H1 (cell line): ENCODE measurements at regions not wholly inside any gene's neighbourhood (a gene's known extent, or its start where the extent isn't known, plus 50 kb on each side); places are given as distances from the start of the nearest gene placed in this dataset.

Source experiments
- CTCF ChIA-PET: fragments of 300-600 bp; sonication (Branson Sonifier 250); formaldehyde crosslinking; loops from one replicate; lab custom pipeline; 2021; ENCODE audit not compliant: partially characterized antibody; lab: Charles Lee
- POLR2A ChIA-PET: fragments of 300-600 bp; sonication (Branson Sonifier 250); formaldehyde crosslinking; loops from one replicate; lab custom pipeline; 2021; ENCODE audit warnings: inconsistent platforms; ENCODE audit not compliant: partially characterized antibody; lab: Charles Lee
- DNase-seq, 2 experiments: peaks; one replicate each; pipeline versions ENCODE4 v3.0.0 to v3.0.0-alpha.2; 2010 to 2022; ENCODE audit warnings: low spot score in 2 of 2, low read depth in 1 of 2, mixed read lengths in 1 of 2
- FAIRE-seq: peaks from 2 replicates; lab custom pipeline; 2011; peaks lifted over from hg19 to GRCh38; lab: Jason Lieb, UNC
- H2AFZ ChIP-seq: 2 replicates; pipeline ENCODE4 v1.8.1; 2012; ENCODE audit warnings: low read length, inconsistent platforms
- H2AK5ac ChIP-seq: 2 replicates; pipeline ENCODE4 v1.6.1; 2013; ENCODE audit warnings: low read depth, low read length
- H2BK120ac ChIP-seq: replicated peaks from 2 replicates; pipeline ENCODE3; 2013; ENCODE audit warnings: low read depth, low read length, inconsistent platforms
- H2BK12ac ChIP-seq: 2 replicates; pipeline ENCODE4 v1.6.1; 2013; ENCODE audit warnings: low read depth, low read length
- H2BK15ac ChIP-seq: 2 replicates; pipeline ENCODE4 v1.6.1; 2013; ENCODE audit warnings: low read length
- H2BK20ac ChIP-seq: 2 replicates; pipeline ENCODE4 v1.6.1; 2013; ENCODE audit warnings: low read length
- H2BK5ac ChIP-seq: 2 replicates; pipeline ENCODE4 v1.6.1; 2013; ENCODE audit warnings: low read depth, low read length
- H3K14ac ChIP-seq: 2 replicates; pipeline ENCODE4 v1.6.1; 2013; ENCODE audit warnings: inconsistent platforms; ENCODE audit not compliant: insufficient read length
- H3K18ac ChIP-seq: 2 replicates; pipeline ENCODE4 v1.6.1; 2013; ENCODE audit warnings: low read length; ENCODE audit errors: extremely low read depth
- H3K23ac ChIP-seq: 2 replicates; pipeline ENCODE4 v1.6.1; 2013; ENCODE audit warnings: inconsistent platforms; ENCODE audit not compliant: insufficient read length
- H3K23me2 ChIP-seq: 2 replicates; pipeline ENCODE4 v1.6.1; 2013; ENCODE audit warnings: low read depth, low read length
- H3K27ac ChIP-seq: 2 replicates; pipeline ENCODE4 v1.6.1; 2011; ENCODE audit warnings: low read depth, low read length, inconsistent platforms
- H3K27me3 ChIP-seq, 4 experiments: replicated peaks in 1 of 4; 1 replicate in 1 of 4; 2 replicates in 3 of 4; pipeline versions ENCODE4 v1.6.1 to v1.8.1; 2011 to 2013; ENCODE audit warnings: low read length in 3 of 4, mild to moderate bottlenecking in 3 of 4, inconsistent platforms in 2 of 4, mixed read lengths in 2 of 4, moderate library complexity in 1 of 4; ENCODE audit not compliant: control insufficient read depth in 3 of 4, insufficient read depth in 3 of 4; ENCODE audit errors: extremely low read depth in 1 of 4
- H3K36me3 ChIP-seq, 4 experiments: 2 replicates each; pipeline versions ENCODE4 v1.6.1 to v1.8.1; 2011 to 2013; ENCODE audit warnings: mild to moderate bottlenecking in 4 of 4, low read length in 3 of 4, moderate library complexity in 2 of 4, control low read depth in 1 of 4, inconsistent platforms in 1 of 4; ENCODE audit not compliant: insufficient read depth in 4 of 4, control insufficient read depth in 2 of 4
- H3K4ac ChIP-seq: replicated peaks from 2 replicates; pipeline ENCODE3; 2013; ENCODE audit warnings: low read length, low read depth, mixed read lengths, inconsistent platforms; ENCODE audit not compliant: insufficient read length
- H3K4me1 ChIP-seq, 4 experiments: replicated peaks in 1 of 4; 1 replicate in 1 of 4; 2 replicates in 3 of 4; pipeline versions ENCODE4 v1.6.1 to v1.8.1; 2011 to 2013; ENCODE audit warnings: low read length in 3 of 4, inconsistent platforms in 2 of 4, mixed read lengths in 1 of 4; ENCODE audit not compliant: insufficient read depth in 4 of 4, control insufficient read depth in 3 of 4
- H3K4me2 ChIP-seq, 2 experiments: 2 replicates each; pipeline versions ENCODE4 v1.6.1 to v1.8.1; 2011 to 2013; ENCODE audit warnings: low read depth in 2 of 2, low read length in 2 of 2, control low read depth in 1 of 2, inconsistent platforms in 1 of 2, mild to moderate bottlenecking in 1 of 2; ENCODE audit not compliant: insufficient read depth in 1 of 2
- H3K4me3 ChIP-seq, 4 experiments: fragments of 200-600, 300-600 bp in 1 of 4; sonication (generic), shearing (Covaris generic), sonication (Bioruptor Twin) in 1 of 4; 2 replicates each; pipeline versions ENCODE4 v1.5.1 to v1.8.1; 2011 to 2016; ENCODE audit warnings: low read length in 4 of 4, low read depth in 3 of 4, control low read depth in 2 of 4, inconsistent platforms in 2 of 4, mild to moderate bottlenecking in 2 of 4, mixed read lengths in 1 of 4, moderate library complexity in 1 of 4; ENCODE audit not compliant: insufficient read depth in 2 of 4; ENCODE audit errors: extremely low read depth in 1 of 4
- H3K56ac ChIP-seq: replicated peaks from 2 replicates; pipeline ENCODE3; 2013; ENCODE audit warnings: low read depth, mild to moderate bottlenecking, mixed read lengths, low read length, inconsistent platforms; ENCODE audit not compliant: insufficient read length
- H3K79me1 ChIP-seq: 2 replicates; pipeline ENCODE4 v1.6.1; 2013; ENCODE audit warnings: low read depth, low read length, control low read depth
- H3K79me2 ChIP-seq, 2 experiments: 2 replicates each; pipeline versions ENCODE4 v1.6.1 to v1.8.1; 2012 to 2013; ENCODE audit warnings: low read length in 2 of 2, mild to moderate bottlenecking in 2 of 2, inconsistent platforms in 1 of 2; ENCODE audit not compliant: insufficient read depth in 2 of 2, control insufficient read depth in 1 of 2
- H3K9ac ChIP-seq, 4 experiments: replicated peaks in 1 of 4; 1 replicate in 1 of 4; 2 replicates in 3 of 4; pipeline versions ENCODE4 v1.6.1 to v1.8.1; 2011 to 2013; ENCODE audit warnings: low read depth in 3 of 4, low read length in 3 of 4, control low read depth in 2 of 4, mild to moderate bottlenecking in 2 of 4, moderate library complexity in 2 of 4, inconsistent platforms in 1 of 4; ENCODE audit errors: extremely low read depth in 1 of 4
- H3K9me3 ChIP-seq, 2 experiments: 2 replicates each; pipeline versions ENCODE4 v1.6.1 to v1.8.1; 2012 to 2013; ENCODE audit warnings: mild to moderate bottlenecking in 2 of 2, moderate library complexity in 2 of 2, control low read depth in 1 of 2, inconsistent platforms in 1 of 2, low read depth in 1 of 2, low read length in 1 of 2, mixed read lengths in 1 of 2; ENCODE audit not compliant: insufficient read depth in 2 of 2
- H4K20me1 ChIP-seq, 2 experiments: replicated peaks in 1 of 2; 2 replicates each; pipeline versions ENCODE3 to v1.8.1; 2011 to 2013; ENCODE audit warnings: inconsistent platforms in 2 of 2, low read length in 2 of 2, mild to moderate bottlenecking in 1 of 2; ENCODE audit not compliant: insufficient read depth in 2 of 2, control insufficient read depth in 1 of 2
- H4K5ac ChIP-seq: 2 replicates; pipeline ENCODE4 v1.6.1; 2013; ENCODE audit warnings: low read length, low read depth, mixed read lengths, inconsistent platforms; ENCODE audit not compliant: insufficient read length
- H4K8ac ChIP-seq: 2 replicates; pipeline ENCODE4 v1.8.0; 2013; ENCODE audit warnings: mild to moderate bottlenecking, moderate library complexity, low read length, inconsistent platforms; ENCODE audit not compliant: insufficient read depth; ENCODE audit errors: extremely low read depth
- H4K91ac ChIP-seq: replicated peaks from 2 replicates; pipeline ENCODE3; 2013; ENCODE audit warnings: low read length, mixed read lengths, inconsistent platforms; ENCODE audit not compliant: insufficient read length
- BCL11A ChIP-seq, 2 experiments: IDR thresholded peaks; one replicate each; pipeline ENCODE4 v1.6.1; 2011; ENCODE audit warnings: low read depth in 2 of 2, low read length in 2 of 2, mild to moderate bottlenecking in 2 of 2
- MAX ChIP-seq: IDR thresholded peaks from 2 replicates; pipeline ENCODE4 v1.6.1; 2012; ENCODE audit warnings: inconsistent platforms
- RNF2 ChIP-seq: fragments of 200-900, 300-1000 bp; sonication (generic); IDR thresholded peaks from 2 replicates; pipeline ENCODE4 v1.7.1; 2016; ENCODE audit warnings: borderline replicate concordance, low read depth, mild to moderate bottlenecking, antibody characterized with exemption, low read length; ENCODE audit not compliant: poor library complexity, severe bottlenecking; ENCODE audit errors: missing control alignments
- SUZ12 ChIP-seq: fragments of 200-600 bp; sonication (generic); IDR thresholded peaks from 2 replicates; pipeline ENCODE4 v1.6.1; 2012; ENCODE audit warnings: mild to moderate bottlenecking, inconsistent platforms, low read length, moderate library complexity, mixed read lengths
- WGBS, 2 experiments: shearing (Covaris generic) in 1 of 2; methylation state at CpG; one replicate each; pipeline versions ENCODE4 v1.1.6 to v1.1.7; 2013 to 2015; ENCODE audit warnings: low lambda C conversion rate in 2 of 2, mixed read lengths in 2 of 2, inconsistent platforms in 1 of 2, low coverage in 1 of 2, missing lambda C conversion rate in 1 of 2; ENCODE audit not compliant: insufficient replicate concordance in 2 of 2, insufficient coverage in 1 of 2, insufficient read length in 1 of 2; ENCODE audit errors: extremely low coverage in 1 of 2, missing lambda C conversion rate in 1 of 2; 5-methylcytosine and 5-hydroxymethylcytosine counted together

- Histone ChIP-seq H4K20me1 (no peaks in the 10 kb centered on the region), H2BK15ac (no peak overlapping the region), H2BK5ac (no peak overlapping the region), H3K14ac (no peak overlapping the region), H3K79me1 (no peaks in the 10 kb centered on the region), H2BK12ac (no peak overlapping the region), H2AFZ (no peak overlapping the region), H3K4me1 (no peaks in the 10 kb centered on the region), H3K27ac (no peak overlapping the region), H4K5ac (no peak overlapping the region), H3K9ac (no peak overlapping the region), H3K23ac (no peak overlapping the region), H3K23me2 (no peaks in the 10 kb centered on the region), H3K36me3 (no peaks in the 10 kb centered on the region), H3K4ac (no peak overlapping the region), H3K4me3 (no peak overlapping the region), H3K9me3 (no peaks in the 10 kb centered on the region), H3K79me2 (no peaks in the 10 kb centered on the region), H4K91ac (no peak overlapping the region), H3K27me3 (no peaks in the 10 kb centered on the region), H2AK5ac (no peak overlapping the region), H2BK120ac (no peak overlapping the region), H4K8ac (no peak overlapping the region), H3K4me2 (no peak overlapping the region), H3K18ac (no peak overlapping the region), H3K56ac (no peak overlapping the region), H2BK20ac (no peak overlapping the region)
- CTCF ChIA-PET = no interaction called here
- 45% methylated on average over 2 of the region's 2 CpGs; no CpG with 5 or more reads in 1 of the 2 experiments for WGBS, 2 experiments
- FAIRE-seq (no peak), DNase-seq (no peak)
- POLR2A ChIA-PET = no interaction called here
- no peak for TF ChIP-seq SUZ12
- no peak for TF ChIP-seq BCL11A (IDR thresholded peaks at IDR 0.05; ENCODE audit: low read depth in 2 of 2, low read length in 2 of 2)
- no peak for TF ChIP-seq MAX
- no peak for TF ChIP-seq RNF2
Observed at GRCh38 chr4:19417256-19417655, 834.4 kb upstream of the SLIT2 start.
